Breast epithelium (tissue), 4 donors: ENCODE measurements at regions not wholly inside any gene's neighbourhood (a gene's known extent, or its start where the extent isn't known, plus 50 kb on each side); places are given as distances from the start of the nearest gene placed in this dataset.
"Not testable (repeated sequence)": the region's sequence is repeated elsewhere in the genome, so short reads cannot be mapped to it uniquely, and the experiment has no call there.

Experiments
- DNase-seq, 2 donors: peaks; one replicate each; pipeline ENCODE4 v3.0.0-alpha.2; 2019; ENCODE audit warnings: low spot score in 2 of 2
- H3K27ac ChIP-seq, 2 donors: fragments of 200-600 bp; sonication (generic) in 1 of 2; one replicate each; pipeline ENCODE4 v1.5.1; 2016 to 2019; ENCODE audit warnings: mild to moderate bottlenecking in 1 of 2
- H3K27me3 ChIP-seq, 2 donors: fragments of 200-600 bp; sonication (generic) in 1 of 2; one replicate each; pipeline versions ENCODE4 v1.5.1 to v1.6.0; 2017 to 2019; ENCODE audit warnings: control low read depth in 1 of 2, mild to moderate bottlenecking in 1 of 2
- H3K36me3 ChIP-seq: fragments of 200-600 bp; one replicate; pipeline ENCODE4 v1.5.1; 2019
- H3K4me1 ChIP-seq, 2 donors: fragments of 200-600 bp; sonication (generic); one replicate each; pipeline ENCODE4 v1.5.1; 2016 to 2019; ENCODE audit warnings: control low read depth in 1 of 2
- H3K4me3 ChIP-seq, 3 donors: fragments of 200-600 bp; sonication (generic); 1 replicate in 2 of 3; 2 replicates in 1 of 3; pipeline ENCODE4 v1.5.1; 2016 to 2019; ENCODE audit warnings: mild to moderate bottlenecking in 3 of 3, moderate library complexity in 2 of 3
- H3K9me3 ChIP-seq, 2 donors: fragments of 200-600 bp; sonication (generic) in 1 of 2; one replicate each; pipeline ENCODE4 v1.5.1; 2016 to 2019; ENCODE audit warnings: control low read depth in 1 of 2
- POLR2A ChIP-seq: fragments of 450-650 bp; IDR thresholded peaks from one replicate; pipeline ENCODE4 v1.6.1; 2016; ENCODE audit warnings: antibody characterized with exemption, mild to moderate bottlenecking, moderate library complexity
- POLR2AphosphoS5 ChIP-seq, 3 donors: sonication (generic); formaldehyde crosslinking; IDR thresholded peaks; one replicate each; pipeline ENCODE4 v1.6.1; 2017; ENCODE audit warnings: antibody characterized with exemption in 3 of 3
- intact Hi-C: fragments of 100-400 bp; cut with DNase I; formaldehyde crosslinking; loops from one replicate; pipeline ENCODE4 v1.15.1; 2023; ENCODE audit warnings: low total_unique reads
- TF ChIP-seq, protein P1 (sequence below), 3 donors: fragments of 450-650 bp; IDR thresholded peaks; one replicate each; pipeline ENCODE4 v1.5.1; 2016 to 2017; ENCODE audit warnings: antibody characterized with exemption in 3 of 3, mild to moderate bottlenecking in 3 of 3, moderate library complexity in 3 of 3

- DNase-seq = no peak
- Histone ChIP-seq H3K27me3 (no peaks in the 10 kb centered on the region), H3K36me3 (no peaks in the 10 kb centered on the region), H3K9me3 (no peaks in the 10 kb centered on the region), H3K4me3 (no peak overlapping the region), H3K27ac (no peak overlapping the region), H3K4me1 (no peaks in the 10 kb centered on the region)
- intact Hi-C loops = no loop called here
- no peak for TF ChIP-seq POLR2A
- TF ChIP-seq, protein P1, sequence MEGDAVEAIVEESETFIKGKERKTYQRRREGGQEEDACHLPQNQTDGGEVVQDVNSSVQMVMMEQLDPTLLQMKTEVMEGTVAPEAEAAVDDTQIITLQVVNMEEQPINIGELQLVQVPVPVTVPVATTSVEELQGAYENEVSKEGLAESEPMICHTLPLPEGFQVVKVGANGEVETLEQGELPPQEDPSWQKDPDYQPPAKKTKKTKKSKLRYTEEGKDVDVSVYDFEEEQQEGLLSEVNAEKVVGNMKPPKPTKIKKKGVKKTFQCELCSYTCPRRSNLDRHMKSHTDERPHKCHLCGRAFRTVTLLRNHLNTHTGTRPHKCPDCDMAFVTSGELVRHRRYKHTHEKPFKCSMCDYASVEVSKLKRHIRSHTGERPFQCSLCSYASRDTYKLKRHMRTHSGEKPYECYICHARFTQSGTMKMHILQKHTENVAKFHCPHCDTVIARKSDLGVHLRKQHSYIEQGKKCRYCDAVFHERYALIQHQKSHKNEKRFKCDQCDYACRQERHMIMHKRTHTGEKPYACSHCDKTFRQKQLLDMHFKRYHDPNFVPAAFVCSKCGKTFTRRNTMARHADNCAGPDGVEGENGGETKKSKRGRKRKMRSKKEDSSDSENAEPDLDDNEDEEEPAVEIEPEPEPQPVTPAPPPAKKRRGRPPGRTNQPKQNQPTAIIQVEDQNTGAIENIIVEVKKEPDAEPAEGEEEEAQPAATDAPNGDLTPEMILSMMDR (IDR thresholded peaks at IDR 0.05) = no peak
- no peak for TF ChIP-seq POLR2AphosphoS5 (IDR thresholded peaks at IDR 0.05)
These were observed 401.2 kb downstream of the PTH2R start for GRCh38 chr2:208807756-208808155.

GRCh38 chr2:208811885-208812284, 405.3 kb downstream of the PTH2R start:
- H3K27ac ChIP-seq, intact Hi-C loops, H3K27me3 ChIP-seq, H3K4me1 ChIP-seq, DNase-seq, H3K9me3 ChIP-seq, H3K4me3 ChIP-seq, H3K36me3 ChIP-seq: not testable (repeated sequence)

GRCh38 chr2:208819190-208819589, 412.6 kb downstream of the PTH2R start:
- no peaks in the 10 kb centered on the region for H3K27me3 ChIP-seq
- H3K36me3 ChIP-seq = no peaks in the 10 kb centered on the region
- intact Hi-C loops = no loop called here
- TF ChIP-seq POLR2AphosphoS5 (IDR thresholded peaks at IDR 0.05) = no peak
- TF ChIP-seq, protein P1 (IDR thresholded peaks at IDR 0.05) = no peak
- no peak for TF ChIP-seq POLR2A
- H3K9me3 ChIP-seq = no peaks in the 10 kb centered on the region
- H3K4me3 ChIP-seq = no peak overlapping the region
- H3K27ac ChIP-seq = no peak overlapping the region
- no peaks in the 10 kb centered on the region for H3K4me1 ChIP-seq
- no peak for DNase-seq

DNA sequence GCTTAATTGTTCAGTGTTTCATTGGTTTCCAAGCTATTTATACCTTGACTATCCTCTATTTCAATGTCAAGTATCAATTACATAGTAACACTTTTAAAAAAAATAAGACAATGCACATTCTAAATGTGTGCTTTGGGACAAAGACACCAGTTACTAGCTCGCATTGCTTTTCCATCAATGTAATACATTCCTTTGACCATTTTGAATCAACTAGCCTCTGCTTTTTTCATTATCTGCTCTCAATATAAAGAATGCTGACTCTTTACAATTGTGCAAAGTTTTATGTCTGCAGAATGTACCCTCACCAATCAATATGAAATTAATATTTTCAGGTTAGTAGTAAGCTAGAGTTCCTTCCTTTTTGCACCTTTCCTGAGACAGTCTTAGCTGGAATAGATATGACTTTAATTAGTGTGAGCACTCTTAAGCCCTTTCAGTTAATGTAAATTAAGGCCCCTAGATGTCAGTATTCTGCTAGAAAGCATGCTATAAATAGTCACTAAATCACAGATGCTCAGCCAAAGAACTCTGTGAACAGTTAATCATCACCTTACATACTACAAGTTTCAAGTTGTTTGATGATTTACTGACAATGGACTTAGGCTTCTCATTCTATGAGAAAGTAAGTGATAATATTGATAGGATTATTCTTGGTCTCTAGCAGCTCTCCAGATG, 413.6 kb downstream of the PTH2R start:
- no peak overlapping the region for H3K27ac ChIP-seq
- H3K36me3 ChIP-seq = no peaks in the 10 kb centered on the region
- H3K27me3 ChIP-seq = no peaks in the 10 kb centered on the region
- no peak for TF ChIP-seq POLR2AphosphoS5 (IDR thresholded peaks at IDR 0.05)
- TF ChIP-seq, protein P1 (IDR thresholded peaks at IDR 0.05) = peak in 1 of 3 donors; percentile 14
- intact Hi-C loops = no loop called here
- no peak overlapping the region for H3K4me3 ChIP-seq
- no peaks in the 10 kb centered on the region for H3K4me1 ChIP-seq
- DNase-seq = no peak
- no peaks in the 10 kb centered on the region for H3K9me3 ChIP-seq

- no peaks in the 10 kb centered on the region for H3K4me1 ChIP-seq
- H3K27me3 ChIP-seq = no peaks in the 10 kb centered on the region
- no peaks in the 10 kb centered on the region for H3K9me3 ChIP-seq
- H3K36me3 ChIP-seq = no peaks in the 10 kb centered on the region
- no peak overlapping the region for H3K4me3 ChIP-seq
- intact Hi-C loops = no loop called here
- no peak for DNase-seq
- H3K27ac ChIP-seq = no peak overlapping the region
- TF ChIP-seq POLR2AphosphoS5 (IDR thresholded peaks at IDR 0.05) (no peak), POLR2A (no peak)
- TF ChIP-seq, protein P1 (IDR thresholded peaks at IDR 0.05) = no peak
These were observed 420.5 kb downstream of the PTH2R start for GRCh38 chr2:208827109-208827508.
